ENCODE measurements at regions not wholly inside any gene's neighbourhood (a gene's known extent, or its start where the extent isn't known, plus 50 kb on each side); places are given as distances from the start of the nearest gene placed in this dataset.

- no peaks in the 10 kb centered on the region for H3K79me2 ChIP-seq (ENCODE audit: insufficient read depth, low read length)
- ATAC-seq (no peak), FAIRE-seq (no peak), DNase-seq (ENCODE audit: low spot score) (no peak)
- WGBS (ENCODE audit: low lambda C conversion rate), result 0% methylated on average over 2 of the region's 2 CpGs
- ChIA-PET POLR2A (no interaction called here), CTCF (ENCODE audit: low intra/inter-chr PET ratio, low total read pairs) (no interaction called here)
- no peaks in the 10 kb centered on the region for H4K20me1 ChIP-seq (ENCODE audit: insufficient read depth, low read length)
- H3K9ac ChIP-seq (ENCODE audit: insufficient read depth, low read depth, low read length), result no peak overlapping the region
- no peak overlapping the region for H2AFZ ChIP-seq (ENCODE audit: low read length)
- H3K4me2 ChIP-seq (ENCODE audit: low read depth, low read length), result no peak overlapping the region
- intact Hi-C loops (cut with micrococcal nuclease; ENCODE audit: unreplicated experiment) (no loop called here), in situ Hi-C loops (cut with HindIII; ENCODE audit: extremely low pct_ligation_motif_present, low pct_unique_long_range_greater_than_20kb) (no loop called here)
- peaks cover 46% of the 10 kb centered on the region for H3K9me3 ChIP-seq (ENCODE audit: low read length)
- BruUV-seq (replicated peaks), result no TSS peak
- H3K27me3 ChIP-seq (ENCODE audit: control insufficient read depth in 1 of 2, insufficient read depth in 2 of 2, low read length in 2 of 2), result no peaks in the 10 kb centered on the region
- H3K4me3 ChIP-seq (replicated peaks in 1 of 3; ENCODE audit: insufficient read depth in 1 of 3, low read depth in 2 of 3, low read length in 3 of 3), result no peak overlapping the region
- H3K4me1 ChIP-seq (ENCODE audit: insufficient read depth, low read length), result no peaks in the 10 kb centered on the region
- H3K36me3 ChIP-seq (replicated peaks in 1 of 2; ENCODE audit: control insufficient read depth in 1 of 2, insufficient read depth in 2 of 2, low read length in 2 of 2), result no peaks in the 10 kb centered on the region
- H3K27ac ChIP-seq (ENCODE audit: extremely low read length, insufficient read depth, low read length), result no peak overlapping the region
- TF ChIP-seq KIAA2018 (CRISPR knock-in tag; IDR thresholded peaks at IDR 0.05; ENCODE audit: borderline replicate concordance) (no peak), NR3C1 (CRISPR knock-in tag; IDR thresholded peaks at IDR 0.05) (no peak), ZNF766 (CRISPR knock-in tag; IDR thresholded peaks at IDR 0.05; ENCODE audit: borderline replicate concordance) (no peak), KLF15 (CRISPR knock-in tag; IDR thresholded peaks at IDR 0.05; ENCODE audit: borderline replicate concordance) (no peak), ZBTB21 (CRISPR knock-in tag; IDR thresholded peaks at IDR 0.05) (no peak), ZNF136 (CRISPR knock-in tag; IDR thresholded peaks at IDR 0.05; ENCODE audit: low read depth) (no peak)
- TF ChIP-seq, protein P1, sequence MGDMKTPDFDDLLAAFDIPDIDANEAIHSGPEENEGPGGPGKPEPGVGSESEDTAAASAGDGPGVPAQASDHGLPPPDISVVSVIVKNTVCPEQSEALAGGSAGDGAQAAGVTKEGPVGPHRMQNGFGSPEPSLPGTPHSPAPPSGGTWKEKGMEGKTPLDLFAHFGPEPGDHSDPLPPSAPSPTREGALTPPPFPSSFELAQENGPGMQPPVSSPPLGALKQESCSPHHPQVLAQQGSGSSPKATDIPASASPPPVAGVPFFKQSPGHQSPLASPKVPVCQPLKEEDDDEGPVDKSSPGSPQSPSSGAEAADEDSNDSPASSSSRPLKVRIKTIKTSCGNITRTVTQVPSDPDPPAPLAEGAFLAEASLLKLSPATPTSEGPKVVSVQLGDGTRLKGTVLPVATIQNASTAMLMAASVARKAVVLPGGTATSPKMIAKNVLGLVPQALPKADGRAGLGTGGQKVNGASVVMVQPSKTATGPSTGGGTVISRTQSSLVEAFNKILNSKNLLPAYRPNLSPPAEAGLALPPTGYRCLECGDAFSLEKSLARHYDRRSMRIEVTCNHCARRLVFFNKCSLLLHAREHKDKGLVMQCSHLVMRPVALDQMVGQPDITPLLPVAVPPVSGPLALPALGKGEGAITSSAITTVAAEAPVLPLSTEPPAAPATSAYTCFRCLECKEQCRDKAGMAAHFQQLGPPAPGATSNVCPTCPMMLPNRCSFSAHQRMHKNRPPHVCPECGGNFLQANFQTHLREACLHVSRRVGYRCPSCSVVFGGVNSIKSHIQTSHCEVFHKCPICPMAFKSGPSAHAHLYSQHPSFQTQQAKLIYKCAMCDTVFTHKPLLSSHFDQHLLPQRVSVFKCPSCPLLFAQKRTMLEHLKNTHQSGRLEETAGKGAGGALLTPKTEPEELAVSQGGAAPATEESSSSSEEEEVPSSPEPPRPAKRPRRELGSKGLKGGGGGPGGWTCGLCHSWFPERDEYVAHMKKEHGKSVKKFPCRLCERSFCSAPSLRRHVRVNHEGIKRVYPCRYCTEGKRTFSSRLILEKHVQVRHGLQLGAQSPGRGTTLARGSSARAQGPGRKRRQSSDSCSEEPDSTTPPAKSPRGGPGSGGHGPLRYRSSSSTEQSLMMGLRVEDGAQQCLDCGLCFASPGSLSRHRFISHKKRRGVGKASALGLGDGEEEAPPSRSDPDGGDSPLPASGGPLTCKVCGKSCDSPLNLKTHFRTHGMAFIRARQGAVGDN (CRISPR knock-in tag; IDR thresholded peaks at IDR 0.05), result no peak
- TF ChIP-seq, protein P2, sequence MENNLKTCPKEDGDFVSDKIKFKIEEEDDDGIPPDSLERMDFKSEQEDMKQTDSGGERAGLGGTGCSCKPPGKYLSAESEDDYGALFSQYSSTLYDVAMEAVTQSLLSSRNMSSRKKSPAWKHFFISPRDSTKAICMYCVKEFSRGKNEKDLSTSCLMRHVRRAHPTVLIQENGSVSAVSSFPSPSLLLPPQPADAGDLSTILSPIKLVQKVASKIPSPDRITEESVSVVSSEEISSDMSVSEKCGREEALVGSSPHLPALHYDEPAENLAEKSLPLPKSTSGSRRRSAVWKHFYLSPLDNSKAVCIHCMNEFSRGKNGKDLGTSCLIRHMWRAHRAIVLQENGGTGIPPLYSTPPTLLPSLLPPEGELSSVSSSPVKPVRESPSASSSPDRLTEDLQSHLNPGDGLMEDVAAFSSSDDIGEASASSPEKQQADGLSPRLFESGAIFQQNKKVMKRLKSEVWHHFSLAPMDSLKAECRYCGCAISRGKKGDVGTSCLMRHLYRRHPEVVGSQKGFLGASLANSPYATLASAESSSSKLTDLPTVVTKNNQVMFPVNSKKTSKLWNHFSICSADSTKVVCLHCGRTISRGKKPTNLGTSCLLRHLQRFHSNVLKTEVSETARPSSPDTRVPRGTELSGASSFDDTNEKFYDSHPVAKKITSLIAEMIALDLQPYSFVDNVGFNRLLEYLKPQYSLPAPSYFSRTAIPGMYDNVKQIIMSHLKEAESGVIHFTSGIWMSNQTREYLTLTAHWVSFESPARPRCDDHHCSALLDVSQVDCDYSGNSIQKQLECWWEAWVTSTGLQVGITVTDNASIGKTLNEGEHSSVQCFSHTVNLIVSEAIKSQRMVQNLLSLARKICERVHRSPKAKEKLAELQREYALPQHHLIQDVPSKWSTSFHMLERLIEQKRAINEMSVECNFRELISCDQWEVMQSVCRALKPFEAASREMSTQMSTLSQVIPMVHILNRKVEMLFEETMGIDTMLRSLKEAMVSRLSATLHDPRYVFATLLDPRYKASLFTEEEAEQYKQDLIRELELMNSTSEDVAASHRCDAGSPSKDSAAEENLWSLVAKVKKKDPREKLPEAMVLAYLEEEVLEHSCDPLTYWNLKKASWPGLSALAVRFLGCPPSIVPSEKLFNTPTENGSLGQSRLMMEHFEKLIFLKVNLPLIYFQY (CRISPR knock-in tag; IDR thresholded peaks at IDR 0.05; ENCODE audit: borderline replicate concordance), result no peak
These were observed 79.7 kb upstream of the GNPDA2 start for GRCh38 chr4:44806071-44806470.

All from HepG2 (cell line).